HG02610 (cell line): ENCODE measurements at regions not wholly inside any gene's neighbourhood (a gene's known extent, or its start where the extent isn't known, plus 50 kb on each side); places are given as distances from the start of the nearest gene placed in this dataset.
"Not testable (repeated sequence)": the region's sequence is repeated elsewhere in the genome, so short reads cannot be mapped to it uniquely, and the experiment has no call there.

Experiments used
- ATAC-seq: cut with Tn5 transposase; IDR thresholded peaks from one replicate; pipeline ENCODE4 v1.9.1; 2021; ENCODE audit warnings: mild to moderate bottlenecking, moderate library complexity; ENCODE audit not compliant: unreplicated experiment

- no peak for ATAC-seq
Measured at GRCh38 chr1:121566346-121566745, 381.6 kb downstream of the SRGAP2C start.

DNA sequence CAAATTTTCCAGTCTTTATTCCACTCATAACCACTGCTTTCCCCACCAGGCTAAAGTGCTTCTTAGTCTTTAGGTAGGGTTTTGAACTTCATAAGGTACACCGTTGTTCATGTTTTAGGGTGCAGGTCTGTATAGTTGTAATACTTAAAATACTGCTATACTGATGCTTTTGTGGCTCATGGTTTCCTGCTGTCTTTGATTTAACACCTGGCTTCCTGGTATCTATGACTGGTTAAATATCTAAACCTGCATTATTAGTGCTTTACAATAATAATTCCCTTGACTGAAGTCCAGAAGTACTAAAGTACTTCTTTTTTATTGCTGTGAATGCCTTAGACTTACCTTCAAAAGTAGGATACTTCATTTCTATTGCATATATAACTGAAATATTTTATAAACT lies 384.7 kb downstream of the SRGAP2C start:
- ATAC-seq, result no peak

- ATAC-seq, result not testable (repeated sequence)
Measured at GRCh38 chr1:121573881-121574504, 389.2 kb downstream of the SRGAP2C start.

DNA sequence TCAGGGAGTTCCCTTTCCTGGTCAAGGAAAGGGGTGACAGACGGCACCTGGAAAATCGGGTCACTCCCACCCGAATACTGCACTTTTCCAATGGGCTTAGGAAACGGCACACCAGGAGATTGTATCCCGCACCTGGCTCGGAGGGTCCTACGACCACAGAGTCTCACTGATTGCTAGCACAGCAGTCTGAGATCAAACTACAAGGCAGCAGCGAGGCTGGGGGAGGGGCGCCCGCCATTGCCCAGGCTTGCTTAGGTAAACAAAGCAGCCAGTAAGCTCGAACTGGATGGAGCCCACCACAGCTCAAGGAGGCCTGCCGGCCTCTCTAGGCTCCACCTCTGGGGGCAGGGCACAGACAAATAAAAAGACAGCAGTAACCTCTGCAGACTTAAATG lies 389.7 kb downstream of the SRGAP2C start:
- not testable (repeated sequence) for ATAC-seq

GRCh38 chr1:121582898-121583297 lies 398.1 kb downstream of the SRGAP2C start:
- ATAC-seq, result not testable (repeated sequence)

- no peak for ATAC-seq
Measured at GRCh38 chr1:121586369-121587229, 401.8 kb downstream of the SRGAP2C start.

- ATAC-seq, result no peak
Measured at GRCh38 chr1:121587230-121587569, 402.4 kb downstream of the SRGAP2C start.

DNA sequence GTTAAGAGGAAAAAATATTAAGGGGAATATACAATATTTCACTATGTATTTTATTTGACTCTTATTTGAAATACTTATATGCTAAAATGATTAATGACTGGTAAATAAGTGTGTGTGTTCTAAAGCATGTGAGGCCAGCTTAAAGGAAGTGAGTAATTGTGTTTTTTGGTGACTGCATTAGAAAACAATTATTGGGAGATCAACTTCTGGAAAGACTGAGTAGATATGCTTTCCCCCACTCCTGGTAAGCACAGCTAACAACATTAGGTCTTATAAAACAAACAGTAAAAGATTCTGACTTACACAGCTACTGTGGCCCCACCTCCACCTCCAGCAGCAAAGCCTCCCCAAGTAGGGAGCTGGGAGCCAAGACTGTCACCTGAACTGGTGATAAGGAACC lies 403.0 kb downstream of the SRGAP2C start:
- ATAC-seq, result no peak

DNA sequence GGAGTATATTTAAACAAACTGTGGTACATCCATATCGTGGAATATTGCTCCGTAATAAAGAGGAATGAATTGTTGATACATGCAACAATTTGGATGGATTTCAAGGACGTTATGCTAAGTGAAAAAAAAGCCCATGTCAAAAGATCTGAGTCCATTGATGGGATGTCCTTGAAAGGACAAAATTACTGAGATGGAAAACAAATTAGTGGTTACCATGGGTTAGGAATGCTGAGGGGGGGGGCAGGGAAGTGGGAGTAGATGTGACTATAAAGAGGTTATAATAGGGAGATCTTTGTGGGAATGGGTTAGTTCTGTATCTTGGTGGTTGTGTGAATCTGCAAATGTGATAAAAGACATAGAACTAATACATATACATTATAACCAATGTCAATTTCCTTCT lies 409.3 kb downstream of the SRGAP2C start:
- no peak for ATAC-seq

DNA sequence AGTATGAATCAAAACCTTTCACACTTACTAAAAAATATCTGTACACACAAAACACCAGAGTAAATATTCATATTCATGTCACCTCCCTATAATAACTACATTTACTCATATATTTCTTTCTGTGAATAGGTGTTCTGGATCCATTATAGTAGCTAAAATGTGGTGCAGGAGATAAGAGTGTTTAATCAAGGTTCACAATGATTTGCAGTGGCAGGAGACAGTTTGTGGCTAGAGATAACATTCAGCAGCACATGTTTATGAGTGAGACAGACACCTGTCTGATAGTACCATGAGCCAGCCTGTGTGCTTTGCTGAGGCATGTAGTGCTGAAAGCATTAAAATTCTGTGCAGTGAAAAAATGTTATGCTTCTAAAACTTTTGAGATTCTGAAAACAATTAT lies 410.3 kb downstream of the SRGAP2C start:
- no peak for ATAC-seq

- not testable (repeated sequence) for ATAC-seq
Measured at GRCh38 chr1:121604843-121605444, 420.2 kb downstream of the SRGAP2C start.

DNA sequence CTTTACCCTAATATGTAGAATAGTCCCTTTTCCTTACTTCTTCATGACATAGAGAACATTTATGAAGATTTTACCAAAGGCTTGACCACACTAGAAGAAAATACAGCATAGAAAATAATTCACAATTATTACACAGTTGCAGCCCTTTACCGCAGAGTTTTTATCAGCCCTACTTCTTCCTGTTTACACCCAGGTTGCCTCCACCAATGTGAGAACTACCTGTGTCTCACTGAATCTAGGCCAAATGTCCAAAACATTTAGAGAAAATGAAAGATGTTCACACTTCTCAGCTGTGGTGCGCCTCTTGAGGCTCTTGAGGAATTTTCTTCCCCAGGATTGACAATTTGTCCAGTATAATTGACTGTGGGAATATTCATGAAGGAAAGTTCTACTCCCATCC lies 422.7 kb downstream of the SRGAP2C start:
- not testable (repeated sequence) for ATAC-seq
